Gastrocnemius medialis (tissue), 4 donors: ENCODE measurements at regions not wholly inside any gene's neighbourhood (a gene's known extent, or its start where the extent isn't known, plus 50 kb on each side); places are given as distances from the start of the nearest gene placed in this dataset.

Experiments used
- ATAC-seq, 2 donors: fragments of 150-250 bp; one replicate each; pipeline ENCODE4 v1.9.1; 2016
- DNase-seq, 2 donors: peaks; one replicate each; pipeline ENCODE4 v3.0.0-alpha.2; 2019
- H3K27ac ChIP-seq, 4 donors: fragments of 200-600 bp; sonication (generic); 1 replicate in 1 of 4; 2 replicates in 3 of 4; pipeline ENCODE4 v1.5.1; 2016 to 2018; ENCODE audit warnings: mild to moderate bottlenecking in 2 of 4, moderate library complexity in 1 of 4
- H3K27me3 ChIP-seq, 3 donors: fragments of 200-600 bp; sonication (generic) in 2 of 3; 1 replicate in 1 of 3; 2 replicates in 2 of 3; pipeline versions ENCODE4 v1.5.1 to v1.6.0; 2016 to 2019; ENCODE audit warnings: mild to moderate bottlenecking in 1 of 3, moderate library complexity in 1 of 3
- H3K36me3 ChIP-seq, 2 donors: fragments of 200-600 bp; sonication (generic) in 1 of 2; one replicate each; pipeline ENCODE4 v1.5.1; 2017 to 2018
- H3K4me1 ChIP-seq, 2 donors: fragments of 200-600 bp; sonication (generic) in 1 of 2; one replicate each; pipeline ENCODE4 v1.5.1; 2016 to 2017; ENCODE audit warnings: mild to moderate bottlenecking in 2 of 2
- H3K4me3 ChIP-seq, 4 donors: fragments of 200-600 bp; sonication (generic) in 3 of 4; 1 replicate in 1 of 4; 2 replicates in 3 of 4; pipeline ENCODE4 v1.5.1; 2016 to 2019; ENCODE audit warnings: mild to moderate bottlenecking in 2 of 4
- H3K9me3 ChIP-seq, 3 donors: fragments of 200-600 bp; sonication (generic) in 2 of 3; 1 replicate in 1 of 3; 2 replicates in 2 of 3; pipeline ENCODE4 v1.5.1; 2016 to 2019
- CTCF ChIP-seq, 5 experiments: fragments of 450-650 bp in 3 of 5; fragments of 200-600 bp in 2 of 5; sonication (generic) in 2 of 5; IDR thresholded peaks in 4 of 5; conservative IDR thresholded peaks in 1 of 5; 1 replicate in 4 of 5; 2 replicates in 1 of 5; pipeline ENCODE4 v1.5.1; 2016 to 2019; ENCODE audit warnings: antibody characterized with exemption in 5 of 5, mild to moderate bottlenecking in 3 of 5, moderate library complexity in 3 of 5
- POLR2A ChIP-seq, 2 donors: fragments of 450-650 bp; IDR thresholded peaks; one replicate each; pipeline ENCODE4 v1.6.1; 2017; ENCODE audit warnings: antibody characterized with exemption in 2 of 2, mild to moderate bottlenecking in 2 of 2, moderate library complexity in 2 of 2
- in situ Hi-C, 4 donors: fragments of 200-750 bp; cut with MboI; loops; one replicate each; pipeline versions ENCODE4 v1.15.0 to v1.8.0; 2017; ENCODE audit warnings: low sequenced_read_pairs in 4 of 4
- intact Hi-C: fragments of 100-400 bp; cut with DNase I; formaldehyde crosslinking; loops from one replicate; pipeline ENCODE4 v1.15.1; 2023; ENCODE audit warnings: low total_unique reads

- Histone ChIP-seq H3K27me3 (no peaks in the 10 kb centered on the region), H3K36me3 (no peaks in the 10 kb centered on the region), H3K4me1 (no peaks in the 10 kb centered on the region), H3K27ac (peak overlapping the region in 3 of 4 donors; percentile 12 to 58 (median 40)), H3K9me3 (no peaks in the 10 kb centered on the region), H3K4me3 (no peak overlapping the region)
- in situ Hi-C loops (no loop called here), intact Hi-C loops (no loop called here)
- DNase-seq (no peak), ATAC-seq (peak in 1 of 2 donors; percentile 39)
- no peak for TF ChIP-seq CTCF (IDR thresholded peaks at IDR 0.05 in 4 of 5, conservative IDR thresholded peaks at IDR 0.05 in 1 of 5)
- no peak for TF ChIP-seq POLR2A (IDR thresholded peaks at IDR 0.05)
Observed at GRCh38 chr10:113273181-113274163, 279.4 kb upstream of the HABP2 start.

GRCh38 chr10:113274176-113274829, 278.6 kb upstream of the HABP2 start:
- no peak for TF ChIP-seq CTCF (IDR thresholded peaks at IDR 0.05 in 4 of 5, conservative IDR thresholded peaks at IDR 0.05 in 1 of 5)
- TF ChIP-seq POLR2A (IDR thresholded peaks at IDR 0.05) = no peak
- ATAC-seq = peak; percentile 39 to 53

DNA sequence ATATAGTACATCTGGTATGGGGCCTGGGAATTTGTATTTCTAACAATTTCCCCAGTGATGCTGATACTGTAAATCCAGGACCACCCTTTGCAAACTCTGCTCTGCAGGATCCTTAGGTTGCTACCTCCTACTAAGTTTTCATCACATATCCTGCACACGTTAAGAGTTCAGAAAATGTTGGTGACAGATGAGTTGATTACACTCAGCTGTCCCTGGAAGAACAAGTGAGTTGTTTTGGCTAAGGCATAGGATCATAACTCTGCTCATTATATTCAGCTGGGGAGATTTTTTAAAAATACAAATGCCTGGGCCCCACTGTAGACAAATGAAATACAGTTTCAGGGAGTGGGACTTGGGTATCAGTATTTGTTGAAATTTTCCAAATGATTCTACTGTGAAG, 274.6 kb upstream of the HABP2 start:
- no peak for TF ChIP-seq CTCF (IDR thresholded peaks at IDR 0.05 in 4 of 5, conservative IDR thresholded peaks at IDR 0.05 in 1 of 5)
- TF ChIP-seq POLR2A (IDR thresholded peaks at IDR 0.05) = no peak

More at GRCh38 chr10:113274176-113274829, 278.6 kb upstream of the HABP2 start:
- in situ Hi-C loops (no loop called here), intact Hi-C loops (no loop called here)
- peak in 1 of 2 donors; percentile 17 for DNase-seq
- H3K4me1 ChIP-seq = no peaks in the 10 kb centered on the region
- H3K27ac ChIP-seq = peak overlapping the region in 3 of 4 donors; percentile 7 to 58 (median 42)
- no peaks in the 10 kb centered on the region for H3K9me3 ChIP-seq
- no peaks in the 10 kb centered on the region for H3K36me3 ChIP-seq
- no peaks in the 10 kb centered on the region for H3K27me3 ChIP-seq
- H3K4me3 ChIP-seq = no peak overlapping the region

GRCh38 chr10:113278664-113279063, 274.2 kb upstream of the HABP2 start:
- ATAC-seq = no peak
- in situ Hi-C loops (no loop called here), intact Hi-C loops (no loop called here)
- no peaks in the 10 kb centered on the region for H3K36me3 ChIP-seq
- DNase-seq = no peak
- H3K9me3 ChIP-seq = no peaks in the 10 kb centered on the region
- no peaks in the 10 kb centered on the region for H3K4me1 ChIP-seq
- TF ChIP-seq CTCF (IDR thresholded peaks at IDR 0.05 in 4 of 5, conservative IDR thresholded peaks at IDR 0.05 in 1 of 5) = no peak
- no peak for TF ChIP-seq POLR2A (IDR thresholded peaks at IDR 0.05)
- H3K4me3 ChIP-seq = no peak overlapping the region
- no peak overlapping the region for H3K27ac ChIP-seq
- H3K27me3 ChIP-seq = no peaks in the 10 kb centered on the region

More for the DNA sequence above, 274.6 kb upstream of the HABP2 start:
- no peak overlapping the region for H3K27ac ChIP-seq
- H3K4me3 ChIP-seq = no peak overlapping the region
- no peaks in the 10 kb centered on the region for H3K4me1 ChIP-seq
- H3K36me3 ChIP-seq = no peaks in the 10 kb centered on the region
- H3K9me3 ChIP-seq = no peaks in the 10 kb centered on the region
- ATAC-seq = no peak
- no peak for DNase-seq
- in situ Hi-C loops (no loop called here), intact Hi-C loops (no loop called here)
- no peaks in the 10 kb centered on the region for H3K27me3 ChIP-seq
